SKM-1 treated with dmso at 0.1 percent for 144 hours (cell line): ENCODE measurements at regions not wholly inside any gene's neighbourhood (a gene's known extent, or its start where the extent isn't known, plus 50 kb on each side); places are given as distances from the start of the nearest gene placed in this dataset.

Source experiments
- DNase-seq: peaks from one replicate; lab custom pipeline; 2025; ENCODE audit not compliant: unreplicated experiment; lab: John Stamatoyannopoulos, UW

DNA sequence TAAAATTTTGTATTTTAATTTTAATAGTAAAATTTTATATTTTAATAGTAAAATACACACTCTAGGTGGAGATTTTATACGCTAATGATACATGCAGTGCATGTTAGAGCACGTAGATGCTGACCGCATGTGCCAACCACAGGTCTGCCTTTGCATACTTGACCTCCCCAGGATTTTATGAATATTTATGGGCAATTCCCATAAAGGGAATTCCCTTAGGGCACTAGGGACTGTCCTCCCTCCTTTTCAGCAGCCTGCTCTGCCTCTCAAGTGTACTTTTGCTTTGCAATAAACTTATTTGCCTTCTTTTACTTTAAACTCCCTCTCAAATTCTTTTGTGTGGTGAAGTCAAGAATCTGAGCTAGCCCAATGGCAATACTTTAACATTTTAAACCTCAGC lies 217.7 kb upstream of the CDH8 start:
- no peak for DNase-seq

DNA sequence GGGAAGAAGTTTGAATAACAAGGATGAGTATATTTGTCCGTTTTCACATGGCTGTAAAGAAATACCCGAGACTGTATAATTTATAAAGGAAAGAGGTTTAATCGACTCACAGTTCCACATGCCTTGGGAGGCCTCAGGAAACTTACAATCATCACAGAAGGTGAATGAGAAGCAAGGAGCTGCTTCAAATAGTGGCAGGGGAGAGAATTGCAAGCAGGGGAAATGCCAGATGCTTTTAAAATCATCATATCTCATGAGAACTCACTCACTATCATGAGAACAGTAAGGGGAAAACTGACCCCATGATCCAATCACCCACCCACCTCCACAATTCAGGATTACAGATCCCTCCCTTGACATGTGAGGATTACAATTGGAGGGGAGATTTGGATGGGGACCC lies 212.8 kb upstream of the CDH8 start:
- DNase-seq, result no peak

DNA sequence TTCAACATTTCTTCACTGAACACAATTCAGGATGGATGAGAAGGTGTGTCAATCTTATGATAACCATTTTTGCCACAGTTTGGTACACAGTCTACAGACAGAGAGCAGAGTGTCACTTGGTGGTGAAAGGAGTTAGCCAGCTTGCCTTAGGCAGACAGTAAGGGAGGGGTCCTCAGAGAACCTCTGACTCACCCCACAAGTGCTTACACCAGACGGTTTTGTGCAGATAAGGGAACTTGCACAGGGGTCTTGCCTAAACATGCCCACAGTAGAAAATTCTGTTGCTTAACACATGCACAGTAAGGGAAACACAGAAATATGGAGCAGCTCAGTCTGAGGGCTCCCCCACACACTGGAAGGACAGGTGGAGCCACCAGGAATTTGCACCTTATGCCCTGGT lies 204.5 kb upstream of the CDH8 start:
- DNase-seq, result peak; percentile 69

- peak; percentile 65 for DNase-seq
Measured at GRCh38 chr16:62225675-62226074, 189.4 kb upstream of the CDH8 start.

- no peak for DNase-seq
Measured at GRCh38 chr16:62224646-62225209, 188.5 kb upstream of the CDH8 start.

DNA sequence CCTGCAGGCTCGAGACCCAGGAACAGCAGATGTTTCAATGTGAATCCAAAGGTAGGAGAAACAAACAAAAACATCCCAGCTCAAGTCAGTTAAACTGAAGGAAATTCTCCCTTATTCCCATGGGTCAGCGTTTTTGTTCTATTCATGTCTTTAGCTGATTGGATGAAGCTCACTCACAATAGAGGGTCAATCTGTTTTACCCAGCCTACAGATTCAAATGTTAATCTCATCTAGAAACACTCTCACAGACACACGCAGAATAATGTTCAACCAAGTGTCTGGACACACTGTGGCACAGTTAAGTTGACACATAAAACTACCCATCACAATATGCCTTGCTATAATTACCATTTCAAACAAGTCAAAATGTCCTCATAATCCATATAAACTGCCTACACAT lies 180.6 kb upstream of the CDH8 start:
- DNase-seq, result no peak

- peak; percentile 28 for DNase-seq
Measured at GRCh38 chr16:62213763-62214162, 177.5 kb upstream of the CDH8 start.

- DNase-seq, result no peak
Measured at GRCh38 chr16:62208934-62209333, 172.7 kb upstream of the CDH8 start.

- no peak for DNase-seq
Measured at GRCh38 chr16:62205459-62205858, 169.2 kb upstream of the CDH8 start.

DNA sequence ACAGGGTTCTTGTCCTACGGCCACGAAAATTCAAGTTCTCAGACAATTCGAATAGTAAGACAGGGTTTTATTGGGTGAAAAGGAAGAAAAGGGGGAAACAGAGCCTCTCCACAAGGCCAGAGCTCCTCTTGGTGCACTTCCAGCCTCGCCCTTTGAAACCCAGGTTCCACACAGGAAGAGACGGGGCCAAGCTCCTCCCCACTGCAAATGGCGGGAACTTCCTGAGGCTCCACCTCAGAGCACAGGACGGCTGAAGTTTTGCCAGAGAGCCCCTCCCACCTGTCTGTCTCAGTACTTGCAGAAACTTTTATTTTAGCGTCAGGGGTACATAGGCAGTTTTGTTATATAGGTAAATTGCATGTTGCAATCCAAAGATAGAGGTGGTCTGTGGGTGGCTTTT lies 165.7 kb upstream of the CDH8 start:
- DNase-seq, result no peak

GRCh38 chr16:62194828-62195227 lies 158.6 kb upstream of the CDH8 start:
- no peak for DNase-seq

DNA sequence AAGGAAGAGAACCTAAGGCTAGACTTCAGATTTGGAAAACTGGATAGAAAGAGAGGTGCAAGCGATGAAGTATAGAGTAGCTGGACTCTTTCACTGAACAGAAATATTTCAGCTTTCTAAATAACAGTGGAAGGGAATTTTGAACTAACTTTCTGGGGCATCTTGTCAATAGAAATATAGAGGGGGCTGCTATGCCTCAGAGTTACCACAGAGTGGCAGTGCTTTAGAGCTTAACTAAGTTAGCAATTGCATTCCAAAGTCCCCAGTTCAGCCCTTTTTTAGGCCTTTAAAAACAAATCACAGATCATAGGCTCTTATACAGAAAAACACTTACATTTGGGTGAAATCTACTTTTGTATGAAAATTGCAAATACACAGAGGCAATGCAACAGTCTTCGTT lies 154.2 kb upstream of the CDH8 start:
- peak; percentile 55 for DNase-seq

- DNase-seq, result no peak
Measured at GRCh38 chr16:62177351-62178203, 141.3 kb upstream of the CDH8 start.

- no peak for DNase-seq
Measured at GRCh38 chr16:62170642-62171041, 134.4 kb upstream of the CDH8 start.

GRCh38 chr16:62167551-62167950 lies 131.3 kb upstream of the CDH8 start:
- no peak for DNase-seq

DNA sequence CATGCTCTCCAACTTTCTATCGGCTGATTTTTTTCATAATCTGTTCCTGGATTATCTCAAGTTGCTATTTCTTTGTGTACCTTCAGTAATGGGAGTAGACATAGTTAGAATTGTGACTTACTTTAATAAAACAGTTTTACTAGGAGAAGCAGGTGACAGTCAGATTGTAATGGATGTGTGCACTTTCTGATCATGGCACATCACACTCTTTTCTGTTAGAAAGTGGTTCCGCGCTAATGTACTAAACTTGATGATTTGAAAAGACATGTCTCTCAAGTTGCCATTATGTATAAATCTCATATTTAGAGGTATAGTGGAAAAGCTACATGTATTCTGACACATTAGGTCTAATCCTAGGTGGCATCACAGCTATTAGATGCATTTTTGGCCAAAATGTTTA lies 121.3 kb upstream of the CDH8 start:
- no peak for DNase-seq

DNA sequence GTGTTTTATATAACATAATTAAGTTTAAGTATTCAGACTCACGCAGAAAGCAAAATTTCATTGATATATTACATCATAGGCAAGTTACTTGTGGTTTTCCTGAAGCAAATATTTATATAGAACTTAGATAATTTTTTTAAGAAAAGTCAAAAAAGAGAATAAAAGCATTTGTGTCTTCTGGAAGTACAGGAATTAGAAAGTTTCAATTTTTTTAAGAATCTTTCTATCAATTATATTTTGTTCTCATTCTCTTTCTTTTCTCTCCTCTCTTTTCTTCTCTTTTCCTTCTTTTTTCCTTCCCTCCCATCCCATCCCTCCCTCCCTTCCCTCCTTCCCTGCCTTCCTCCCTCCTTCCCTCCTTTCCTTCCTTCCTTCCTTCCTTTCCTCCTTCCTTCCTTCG lies 120.7 kb upstream of the CDH8 start:
- DNase-seq, result no peak

GRCh38 chr16:62149631-62150030 lies 113.4 kb upstream of the CDH8 start:
- no peak for DNase-seq

GRCh38 chr16:62137996-62138395 lies 101.8 kb upstream of the CDH8 start:
- DNase-seq, result no peak

DNA sequence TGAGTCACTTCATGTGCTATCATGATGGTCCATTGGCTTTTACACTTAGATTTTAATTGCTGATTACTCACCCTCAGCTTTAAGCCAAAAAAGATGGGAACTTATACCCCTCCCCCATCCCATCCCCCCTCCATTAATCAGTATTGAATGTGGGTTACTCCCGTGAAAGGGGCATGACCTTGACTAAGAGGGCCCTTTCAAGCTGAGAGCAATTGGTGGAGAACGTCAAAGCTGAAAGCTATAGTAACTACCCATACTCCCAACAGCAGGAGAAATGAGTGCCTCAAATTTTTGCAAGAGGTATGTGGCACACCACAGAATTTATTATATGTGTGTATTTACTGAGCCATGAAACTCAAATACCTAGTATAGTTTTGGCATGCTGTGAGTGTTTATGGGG lies 99.7 kb upstream of the CDH8 start:
- no peak for DNase-seq

DNA sequence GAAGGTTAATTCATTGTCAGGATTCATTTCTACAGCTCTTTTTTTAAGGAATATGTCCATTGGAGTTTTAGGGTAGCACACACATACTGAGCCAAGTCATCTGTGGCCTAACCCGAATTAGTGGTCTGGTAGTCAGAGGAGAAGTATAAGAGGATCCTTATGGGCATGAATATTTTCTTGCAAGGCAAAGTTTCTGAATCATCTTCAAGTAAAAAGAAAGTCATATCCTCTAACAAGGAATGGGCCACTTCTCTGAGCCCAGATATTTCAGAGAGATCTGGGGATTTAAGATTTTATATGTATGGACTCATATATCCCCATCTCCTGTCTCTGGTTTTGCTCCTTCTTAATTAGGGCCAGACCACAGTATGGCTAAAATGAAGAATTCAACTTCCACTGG lies 99.2 kb upstream of the CDH8 start:
- no peak for DNase-seq

DNA sequence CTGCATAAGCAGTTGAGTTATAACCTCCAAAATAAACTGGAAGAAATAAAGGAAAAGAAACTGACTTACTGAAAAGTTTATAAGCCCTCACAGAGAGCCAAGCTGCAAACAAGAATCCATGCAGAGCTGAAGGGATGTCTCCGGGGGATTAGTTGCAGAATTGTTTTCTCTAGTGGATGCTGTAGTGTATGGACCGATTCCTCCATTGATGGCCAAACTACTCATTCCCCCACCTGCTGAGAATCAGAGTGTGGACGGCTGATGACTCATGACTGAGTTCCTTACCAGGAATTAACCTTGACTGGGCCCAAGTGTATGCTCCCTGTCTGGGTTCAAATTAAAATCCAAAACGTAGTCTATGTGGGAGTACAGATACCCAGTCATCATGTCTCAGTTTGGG lies 93.9 kb upstream of the CDH8 start:
- no peak for DNase-seq

DNA sequence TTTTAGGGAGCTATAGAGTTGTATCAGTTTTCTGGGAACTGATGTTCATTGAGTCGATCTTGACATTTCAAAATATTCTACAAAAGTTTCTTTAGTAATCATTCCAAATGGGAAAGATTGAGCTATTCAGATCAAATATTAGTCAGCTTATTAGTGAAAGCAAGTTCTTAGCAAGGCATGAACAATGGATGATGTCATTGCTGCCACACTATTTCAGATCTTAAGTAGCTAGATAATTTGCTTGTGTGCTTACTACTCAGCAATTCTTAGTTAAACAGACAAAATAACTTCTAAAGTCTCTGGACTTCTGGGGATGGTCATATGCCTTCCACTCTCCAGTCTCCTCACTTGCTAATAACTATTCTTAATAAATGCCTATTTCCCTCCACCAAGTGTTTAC lies 69.0 kb upstream of the CDH8 start:
- DNase-seq, result no peak
